OCI-M2 (cell line): ENCODE measurements at regions not wholly inside any gene's neighbourhood (a gene's known extent, or its start where the extent isn't known, plus 50 kb on each side); places are given as distances from the start of the nearest gene placed in this dataset.

Experiments used
- DNase-seq: peaks from one replicate; lab custom pipeline; 2025; ENCODE audit not compliant: unreplicated experiment; lab: John Stamatoyannopoulos, UW

- peak; percentile 75 for DNase-seq
Measured at GRCh38 chr14:60349663-60350365, 100.8 kb downstream of the PPM1A start.

GRCh38 chr14:60350366-60350720, 101.3 kb downstream of the PPM1A start:
- DNase-seq = peak; percentile 74

- no peak for DNase-seq
Measured at GRCh38 chr14:60353420-60353819, 104.4 kb downstream of the PPM1A start.

GRCh38 chr14:60355768-60356167, 106.7 kb downstream of the PPM1A start:
- DNase-seq = no peak

DNA sequence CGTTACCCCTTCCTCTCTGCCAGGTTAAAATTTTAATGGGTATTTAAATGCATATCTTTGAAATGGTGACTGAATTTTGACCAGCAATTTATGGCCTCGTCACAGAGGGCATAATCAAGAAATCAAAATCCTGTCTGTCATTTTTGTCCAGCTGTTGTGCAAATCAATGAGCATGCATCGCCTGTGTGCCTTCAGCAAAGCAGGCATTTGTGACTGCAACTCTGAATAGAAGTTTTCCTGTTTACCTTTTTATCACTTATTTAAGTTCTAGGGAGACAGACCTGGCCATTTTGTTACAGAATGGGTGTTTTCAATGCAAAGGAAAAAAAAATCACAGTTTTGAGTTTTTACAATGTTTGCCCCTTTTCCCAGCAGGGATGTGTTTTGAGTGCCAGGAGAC, 107.4 kb downstream of the PPM1A start:
- DNase-seq = no peak

GRCh38 chr14:60356906-60357550, 108.0 kb downstream of the PPM1A start:
- no peak for DNase-seq

DNA sequence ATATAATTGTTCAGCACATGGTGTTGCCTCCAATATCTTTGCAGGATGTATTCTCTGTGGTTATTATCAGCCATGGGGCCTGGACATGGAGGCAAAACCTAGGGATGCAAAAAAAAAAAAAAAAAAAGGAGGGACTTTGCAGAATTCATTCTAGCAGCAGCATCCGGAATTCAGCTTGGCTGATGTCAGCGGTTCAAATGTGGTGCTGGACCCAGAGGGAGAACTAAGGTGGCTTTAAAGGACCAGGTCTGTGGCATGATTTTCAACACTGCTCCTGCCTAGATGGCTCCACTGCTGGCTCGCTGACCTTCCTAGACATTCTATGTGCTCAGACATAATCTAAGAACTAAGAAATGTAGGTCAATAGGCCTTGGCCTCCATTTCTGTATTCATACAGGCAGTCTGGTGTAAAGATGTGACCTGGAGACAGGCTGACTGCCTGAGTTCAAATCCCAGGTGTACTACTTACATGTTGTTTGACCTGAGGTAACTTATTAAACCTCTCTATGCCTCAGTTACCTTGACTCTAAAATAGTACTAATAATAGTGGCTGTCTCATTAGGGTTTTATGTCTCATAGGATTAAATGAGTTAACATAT, 108.6 kb downstream of the PPM1A start:
- DNase-seq = no peak

DNA sequence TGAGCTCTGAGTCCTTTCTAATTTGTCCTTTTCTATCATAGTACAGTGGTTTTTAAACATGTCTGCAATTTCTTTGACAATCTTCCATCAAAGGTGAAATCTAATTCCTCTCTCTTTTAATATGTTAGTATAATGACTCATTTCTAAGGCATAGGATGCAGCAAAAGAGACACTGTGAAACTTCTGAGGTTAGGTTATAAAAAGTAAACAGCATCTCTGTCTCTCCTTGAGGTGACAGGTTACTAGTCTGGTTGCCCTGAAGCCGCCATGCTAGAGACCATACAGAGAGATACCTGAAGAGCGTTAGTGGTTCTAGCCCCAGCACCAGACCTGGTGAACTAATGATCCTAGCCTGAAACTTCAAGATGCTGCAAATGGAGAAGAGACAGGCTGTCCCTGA, 114.3 kb downstream of the PPM1A start:
- DNase-seq = no peak

DNA sequence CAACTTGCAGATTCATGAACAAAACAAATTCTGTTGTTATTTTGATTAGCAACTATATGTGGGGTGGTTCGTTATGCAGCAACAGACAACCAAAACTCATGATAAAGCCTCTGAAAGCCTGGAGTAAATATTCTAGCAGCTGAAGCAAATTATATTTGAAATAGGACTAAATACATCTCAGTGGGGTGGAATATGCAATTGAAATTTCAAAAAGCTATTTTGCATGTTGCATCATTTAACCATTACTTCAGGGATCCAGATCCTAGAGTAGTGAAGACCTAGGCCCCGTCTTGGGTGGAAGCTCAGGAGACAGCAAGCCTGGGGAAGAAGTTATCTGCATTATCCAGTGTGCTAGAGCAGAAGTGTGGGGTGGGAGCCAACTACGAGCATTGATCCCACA, 114.7 kb downstream of the PPM1A start:
- DNase-seq = no peak

DNA sequence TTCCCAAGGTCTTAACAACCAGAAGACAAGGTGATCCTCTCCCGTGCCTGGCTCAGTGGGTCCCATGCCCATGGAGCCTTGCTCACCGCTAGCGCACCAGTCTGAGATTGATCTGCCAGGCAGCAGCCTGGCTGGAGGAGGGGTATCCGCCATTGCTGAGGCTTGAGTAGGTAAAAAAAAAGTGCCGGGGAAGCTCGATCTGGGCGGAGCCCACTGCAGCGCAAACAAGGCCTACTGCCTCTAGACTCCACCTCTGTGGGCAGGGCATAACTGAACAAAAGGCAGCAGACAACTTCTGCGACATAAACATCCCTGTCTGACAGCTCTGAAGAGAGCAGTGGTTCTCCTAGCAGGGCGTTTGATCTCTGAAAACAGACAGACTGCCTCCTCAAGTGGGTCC, 104.0 kb downstream of the C14orf39 start:
- DNase-seq = no peak
